OCI-LY3 (cell line): ENCODE measurements at regions not wholly inside any gene's neighbourhood (a gene's known extent, or its start where the extent isn't known, plus 50 kb on each side); places are given as distances from the start of the nearest gene placed in this dataset.

Source experiments
- CTCF ChIP-seq: fragments of 200-600, 300-600 bp; sonication (generic); IDR thresholded peaks from 2 replicates; pipeline ENCODE4 v1.5.1; 2014; ENCODE audit warnings: antibody characterized with exemption, low read length, low read depth
- EZH2phosphoT487 ChIP-seq: fragments of 200-600 bp; shearing (Covaris generic); IDR thresholded peaks from 2 replicates; pipeline ENCODE4 v1.6.1; 2018; ENCODE audit warnings: antibody characterized with exemption, mixed run types, low read depth

- no peak for TF ChIP-seq CTCF
- TF ChIP-seq EZH2phosphoT487, result no peak
Observed at GRCh38 chr11:29842061-29842460, 174.8 kb downstream of the KCNA4 start.
